Keratinocyte (primary cell): ENCODE measurements at regions not wholly inside any gene's neighbourhood (a gene's known extent, or its start where the extent isn't known, plus 50 kb on each side); places are given as distances from the start of the nearest gene placed in this dataset.

Experiments used
- EZH2 ChIP-seq: IDR thresholded peaks from one replicate; pipeline ENCODE4 v1.6.1; 2012; ENCODE audit warnings: inconsistent platforms, mild to moderate bottlenecking, low read length, moderate library complexity
- TF ChIP-seq, protein P1 (sequence below), 3 experiments: IDR thresholded peaks in 1 of 3; conservative IDR thresholded peaks in 1 of 3; optimal IDR thresholded peaks in 1 of 3; 2 replicates in 2 of 3; 3 replicates in 1 of 3; pipeline versions ENCODE3 to v1.5.1; 2011; ENCODE audit warnings: low read length in 3 of 3, mild to moderate bottlenecking in 3 of 3, moderate library complexity in 2 of 3, control low read depth in 1 of 3, inconsistent platforms in 1 of 3; ENCODE audit not compliant: insufficient read depth in 2 of 3; ENCODE audit errors: extremely low read depth in 1 of 3

DNA sequence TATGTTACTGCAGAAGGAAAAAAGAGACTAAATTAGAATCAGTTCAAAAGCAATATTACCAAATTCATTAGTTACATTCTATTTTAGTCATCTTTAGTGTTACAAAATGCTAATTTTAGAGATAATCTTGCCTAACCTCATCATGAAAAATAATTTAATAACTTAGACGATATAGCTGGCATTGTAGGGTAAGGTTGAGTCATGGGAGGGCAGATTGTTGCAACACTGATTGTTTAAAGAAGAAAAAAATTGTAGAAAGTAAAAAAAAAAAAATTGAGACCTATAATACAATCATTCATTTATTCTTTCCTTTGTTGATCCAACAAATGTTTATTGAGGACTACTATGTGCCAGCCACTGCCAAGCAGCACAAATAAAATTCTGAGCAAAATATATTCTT, 330.9 kb downstream of the GBA3 start:
- TF ChIP-seq EZH2: no peak
- TF ChIP-seq, protein P1, sequence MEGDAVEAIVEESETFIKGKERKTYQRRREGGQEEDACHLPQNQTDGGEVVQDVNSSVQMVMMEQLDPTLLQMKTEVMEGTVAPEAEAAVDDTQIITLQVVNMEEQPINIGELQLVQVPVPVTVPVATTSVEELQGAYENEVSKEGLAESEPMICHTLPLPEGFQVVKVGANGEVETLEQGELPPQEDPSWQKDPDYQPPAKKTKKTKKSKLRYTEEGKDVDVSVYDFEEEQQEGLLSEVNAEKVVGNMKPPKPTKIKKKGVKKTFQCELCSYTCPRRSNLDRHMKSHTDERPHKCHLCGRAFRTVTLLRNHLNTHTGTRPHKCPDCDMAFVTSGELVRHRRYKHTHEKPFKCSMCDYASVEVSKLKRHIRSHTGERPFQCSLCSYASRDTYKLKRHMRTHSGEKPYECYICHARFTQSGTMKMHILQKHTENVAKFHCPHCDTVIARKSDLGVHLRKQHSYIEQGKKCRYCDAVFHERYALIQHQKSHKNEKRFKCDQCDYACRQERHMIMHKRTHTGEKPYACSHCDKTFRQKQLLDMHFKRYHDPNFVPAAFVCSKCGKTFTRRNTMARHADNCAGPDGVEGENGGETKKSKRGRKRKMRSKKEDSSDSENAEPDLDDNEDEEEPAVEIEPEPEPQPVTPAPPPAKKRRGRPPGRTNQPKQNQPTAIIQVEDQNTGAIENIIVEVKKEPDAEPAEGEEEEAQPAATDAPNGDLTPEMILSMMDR (optimal IDR thresholded peaks at IDR 0.05 in 1 of 3, IDR thresholded peaks at IDR 0.05 in 1 of 3, conservative IDR thresholded peaks at IDR 0.05 in 1 of 3; ENCODE audit: extremely low read depth in 1 of 3, insufficient read depth in 2 of 3, low read length in 3 of 3): no peak
